ENCODE measurements at regions not wholly inside any gene's neighbourhood (a gene's known extent, or its start where the extent isn't known, plus 50 kb on each side); places are given as distances from the start of the nearest gene placed in this dataset.

GRCh38 chr3:194833114-194833910 is 147.6 kb downstream of the FAM43A start:
- DNase-seq (ENCODE audit: low read depth) = no peak
- TF ChIP-seq CTCF (IDR thresholded peaks at IDR 0.05; ENCODE audit: insufficient read depth, low read length, poor library complexity, severe bottlenecking) = no peak
- H3K27me3 ChIP-seq (ENCODE audit: control insufficient read depth, insufficient read depth, low read length) = peaks cover 2% of the 10 kb centered on the region
- H3K36me3 ChIP-seq (ENCODE audit: control insufficient read depth, insufficient read depth, low read length) = no peaks in the 10 kb centered on the region
- no peak overlapping the region for H3K4me3 ChIP-seq (ENCODE audit: low read depth, low read length)

GRCh38 chr3:194836661-194837060 is 151.0 kb downstream of the FAM43A start:
- Histone ChIP-seq H3K27me3 (ENCODE audit: control insufficient read depth, insufficient read depth, low read length) (peaks cover 2% of the 10 kb centered on the region), H3K4me3 (ENCODE audit: low read depth, low read length) (no peak overlapping the region), H3K36me3 (ENCODE audit: control insufficient read depth, insufficient read depth, low read length) (no peaks in the 10 kb centered on the region)
- no peak for DNase-seq (ENCODE audit: low read depth)
- TF ChIP-seq CTCF (IDR thresholded peaks at IDR 0.05; ENCODE audit: insufficient read depth, low read length, poor library complexity, severe bottlenecking) = no peak

GRCh38 chr3:194837457-194838127 is 151.9 kb downstream of the FAM43A start:
- DNase-seq (ENCODE audit: low read depth) = no peak
- Histone ChIP-seq H3K27me3 (ENCODE audit: control insufficient read depth, insufficient read depth, low read length) (peaks cover 2% of the 10 kb centered on the region), H3K36me3 (ENCODE audit: control insufficient read depth, insufficient read depth, low read length) (no peaks in the 10 kb centered on the region), H3K4me3 (ENCODE audit: low read depth, low read length) (no peak overlapping the region)
- TF ChIP-seq CTCF (IDR thresholded peaks at IDR 0.05; ENCODE audit: insufficient read depth, low read length, poor library complexity, severe bottlenecking) = no peak

- peaks cover 2% of the 10 kb centered on the region for H3K27me3 ChIP-seq (ENCODE audit: control insufficient read depth, insufficient read depth, low read length)
- H3K4me3 ChIP-seq (ENCODE audit: low read depth, low read length) = no peak overlapping the region
- DNase-seq (ENCODE audit: low read depth) = no peak
- H3K36me3 ChIP-seq (ENCODE audit: control insufficient read depth, insufficient read depth, low read length) = no peaks in the 10 kb centered on the region
- TF ChIP-seq CTCF (IDR thresholded peaks at IDR 0.05; ENCODE audit: insufficient read depth, low read length, poor library complexity, severe bottlenecking) = no peak
Measured at GRCh38 chr3:194838236-194838635, 152.6 kb downstream of the FAM43A start.

- no peak for TF ChIP-seq CTCF (IDR thresholded peaks at IDR 0.05; ENCODE audit: insufficient read depth, low read length, poor library complexity, severe bottlenecking)
- Histone ChIP-seq H3K4me3 (ENCODE audit: low read depth, low read length) (no peak overlapping the region), H3K27me3 (ENCODE audit: control insufficient read depth, insufficient read depth, low read length) (peaks cover 2% of the 10 kb centered on the region), H3K36me3 (ENCODE audit: control insufficient read depth, insufficient read depth, low read length) (no peaks in the 10 kb centered on the region)
- DNase-seq (ENCODE audit: low read depth) = no peak
Measured at GRCh38 chr3:194840661-194841514, 155.2 kb downstream of the FAM43A start.
